BE2C (cell line): ENCODE measurements at regions not wholly inside any gene's neighbourhood (a gene's known extent, or its start where the extent isn't known, plus 50 kb on each side); places are given as distances from the start of the nearest gene placed in this dataset.
"Not testable (repeated sequence)": the region's sequence is repeated elsewhere in the genome, so short reads cannot be mapped to it uniquely, and the experiment has no call there.

ENCODE experiments used
- DNase-seq: peaks from one replicate; pipeline ENCODE4 v3.0.0-alpha.2; 2020
- H3K27me3 ChIP-seq: fragments of 250-450 bp; sonication (Bioruptor Pico); 2 replicates; pipeline ENCODE4 v1.5.1; 2020; ENCODE audit warnings: mild to moderate bottlenecking
- H3K36me3 ChIP-seq: fragments of 250-450 bp; sonication (Bioruptor Pico); 2 replicates; pipeline ENCODE4 v1.5.1; 2020; ENCODE audit warnings: mild to moderate bottlenecking
- H3K4me1 ChIP-seq: fragments of 250-450 bp; sonication (Bioruptor Pico); 2 replicates; pipeline ENCODE4 v1.5.1; 2020
- H3K4me3 ChIP-seq: 2 replicates; pipeline ENCODE4 v1.5.1; 2011; ENCODE audit warnings: low read depth, low read length
- H3K9me3 ChIP-seq: fragments of 250-450 bp; sonication (Bioruptor Pico); 2 replicates; pipeline ENCODE4 v1.5.1; 2020
- TF ChIP-seq, protein P1 (sequence below): IDR thresholded peaks from 2 replicates; pipeline ENCODE4 v1.5.1; 2012; ENCODE audit warnings: mild to moderate bottlenecking, low read depth, low read length

DNA sequence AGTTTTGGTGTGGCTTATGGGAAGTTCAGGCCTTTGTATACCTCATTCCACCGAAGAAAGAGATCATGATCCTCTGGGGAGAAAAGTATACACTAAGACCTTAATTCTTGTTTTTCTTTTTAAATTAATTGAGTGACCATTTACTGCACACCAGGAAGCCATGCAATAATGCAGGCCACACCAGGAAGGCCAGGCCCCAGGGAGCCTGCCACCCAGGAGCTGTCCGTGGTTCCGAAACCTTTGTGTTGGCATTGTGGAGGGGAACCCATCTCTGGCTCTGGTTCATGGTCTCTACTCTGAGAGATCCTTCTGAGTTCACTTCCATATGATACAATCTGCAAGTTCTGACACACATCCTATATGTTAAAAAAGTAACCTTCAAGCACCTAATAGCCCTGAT is 291.8 kb downstream of the MIAT start:
- Histone ChIP-seq H3K36me3 (no peaks in the 10 kb centered on the region), H3K4me1 (peaks cover 11% of the 10 kb centered on the region), H3K9me3 (no peaks in the 10 kb centered on the region), H3K4me3 (no peak overlapping the region), H3K27me3 (no peaks in the 10 kb centered on the region)
- DNase-seq, result no peak
- TF ChIP-seq, protein P1, sequence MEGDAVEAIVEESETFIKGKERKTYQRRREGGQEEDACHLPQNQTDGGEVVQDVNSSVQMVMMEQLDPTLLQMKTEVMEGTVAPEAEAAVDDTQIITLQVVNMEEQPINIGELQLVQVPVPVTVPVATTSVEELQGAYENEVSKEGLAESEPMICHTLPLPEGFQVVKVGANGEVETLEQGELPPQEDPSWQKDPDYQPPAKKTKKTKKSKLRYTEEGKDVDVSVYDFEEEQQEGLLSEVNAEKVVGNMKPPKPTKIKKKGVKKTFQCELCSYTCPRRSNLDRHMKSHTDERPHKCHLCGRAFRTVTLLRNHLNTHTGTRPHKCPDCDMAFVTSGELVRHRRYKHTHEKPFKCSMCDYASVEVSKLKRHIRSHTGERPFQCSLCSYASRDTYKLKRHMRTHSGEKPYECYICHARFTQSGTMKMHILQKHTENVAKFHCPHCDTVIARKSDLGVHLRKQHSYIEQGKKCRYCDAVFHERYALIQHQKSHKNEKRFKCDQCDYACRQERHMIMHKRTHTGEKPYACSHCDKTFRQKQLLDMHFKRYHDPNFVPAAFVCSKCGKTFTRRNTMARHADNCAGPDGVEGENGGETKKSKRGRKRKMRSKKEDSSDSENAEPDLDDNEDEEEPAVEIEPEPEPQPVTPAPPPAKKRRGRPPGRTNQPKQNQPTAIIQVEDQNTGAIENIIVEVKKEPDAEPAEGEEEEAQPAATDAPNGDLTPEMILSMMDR, result no peak

DNA sequence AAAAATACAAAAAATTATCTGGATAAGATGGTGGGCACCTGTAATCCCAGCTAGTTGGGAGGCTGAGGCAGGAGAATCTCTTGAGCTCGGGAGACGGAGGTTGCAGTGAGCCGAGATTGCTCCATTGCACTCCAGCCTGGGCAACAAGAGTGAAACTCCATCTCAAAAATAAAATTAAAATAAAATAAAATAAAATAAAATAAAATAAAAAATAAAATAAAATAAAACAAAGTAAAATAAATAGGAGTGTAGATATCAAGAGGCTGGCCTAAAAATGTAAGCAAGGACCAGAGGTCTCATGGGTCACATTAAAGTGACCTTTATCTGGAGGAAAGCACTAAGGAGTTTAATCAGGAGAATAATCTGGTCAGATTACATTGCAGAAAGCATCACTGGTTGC is 293.8 kb downstream of the MIAT start:
- H3K36me3 ChIP-seq, DNase-seq, H3K4me3 ChIP-seq, H3K9me3 ChIP-seq, H3K27me3 ChIP-seq: not testable (repeated sequence)
- peaks cover 11% of the 10 kb centered on the region for H3K4me1 ChIP-seq

DNA sequence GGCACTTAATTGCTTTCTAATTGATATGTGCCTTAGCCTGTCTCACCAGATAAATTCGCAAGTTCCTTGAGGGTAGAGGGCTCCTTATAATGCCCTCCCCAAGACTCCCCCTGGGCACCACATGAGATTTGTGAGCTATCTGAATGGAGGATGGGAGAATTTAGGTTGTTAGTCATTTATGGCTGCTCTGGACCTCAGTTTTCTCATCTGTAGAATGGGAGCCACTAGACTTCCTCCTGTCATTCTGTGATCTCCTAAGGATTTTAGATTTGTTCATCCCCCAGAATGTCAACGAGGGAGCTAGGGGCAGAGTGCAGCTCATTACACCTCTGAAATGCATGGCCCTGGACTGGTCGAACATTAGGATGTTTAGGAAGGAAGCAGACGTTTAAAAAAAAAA is 294.6 kb downstream of the MIAT start:
- TF ChIP-seq, protein P1, result no peak
- no peaks in the 10 kb centered on the region for H3K36me3 ChIP-seq
- H3K9me3 ChIP-seq, result no peaks in the 10 kb centered on the region
- no peak for DNase-seq
- no peaks in the 10 kb centered on the region for H3K27me3 ChIP-seq
- H3K4me3 ChIP-seq, result no peak overlapping the region
- H3K4me1 ChIP-seq, result peaks cover 14% of the 10 kb centered on the region

DNA sequence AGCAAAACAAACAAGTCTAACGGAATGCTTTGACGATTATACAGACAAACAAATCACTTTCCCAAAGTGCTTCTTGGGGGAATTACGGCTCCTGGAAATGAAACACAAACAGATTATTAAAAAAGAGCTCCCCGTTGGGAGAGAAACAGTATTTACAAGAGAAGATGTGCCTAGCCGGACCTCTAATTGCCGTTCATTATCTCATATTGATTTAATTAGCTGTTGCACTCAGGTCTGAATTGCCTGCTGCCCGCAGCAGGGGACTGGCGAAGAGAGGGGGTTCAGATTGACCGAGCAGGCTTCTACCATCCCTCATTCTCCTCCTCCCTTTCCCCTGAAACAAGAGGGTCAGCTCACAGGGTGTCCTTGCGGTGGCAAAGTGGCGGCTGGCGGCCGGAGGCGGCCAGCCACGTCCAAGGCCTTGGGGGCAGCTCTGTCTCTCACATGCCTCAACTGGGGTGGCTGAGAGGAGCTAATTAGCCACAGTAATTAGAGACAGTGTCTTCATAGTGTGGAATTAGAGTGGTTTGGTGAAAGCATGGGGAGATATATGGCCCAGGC is 295.1 kb downstream of the MIAT start:
- DNase-seq, result peak; percentile 37
- H3K27me3 ChIP-seq, result no peaks in the 10 kb centered on the region

DNA sequence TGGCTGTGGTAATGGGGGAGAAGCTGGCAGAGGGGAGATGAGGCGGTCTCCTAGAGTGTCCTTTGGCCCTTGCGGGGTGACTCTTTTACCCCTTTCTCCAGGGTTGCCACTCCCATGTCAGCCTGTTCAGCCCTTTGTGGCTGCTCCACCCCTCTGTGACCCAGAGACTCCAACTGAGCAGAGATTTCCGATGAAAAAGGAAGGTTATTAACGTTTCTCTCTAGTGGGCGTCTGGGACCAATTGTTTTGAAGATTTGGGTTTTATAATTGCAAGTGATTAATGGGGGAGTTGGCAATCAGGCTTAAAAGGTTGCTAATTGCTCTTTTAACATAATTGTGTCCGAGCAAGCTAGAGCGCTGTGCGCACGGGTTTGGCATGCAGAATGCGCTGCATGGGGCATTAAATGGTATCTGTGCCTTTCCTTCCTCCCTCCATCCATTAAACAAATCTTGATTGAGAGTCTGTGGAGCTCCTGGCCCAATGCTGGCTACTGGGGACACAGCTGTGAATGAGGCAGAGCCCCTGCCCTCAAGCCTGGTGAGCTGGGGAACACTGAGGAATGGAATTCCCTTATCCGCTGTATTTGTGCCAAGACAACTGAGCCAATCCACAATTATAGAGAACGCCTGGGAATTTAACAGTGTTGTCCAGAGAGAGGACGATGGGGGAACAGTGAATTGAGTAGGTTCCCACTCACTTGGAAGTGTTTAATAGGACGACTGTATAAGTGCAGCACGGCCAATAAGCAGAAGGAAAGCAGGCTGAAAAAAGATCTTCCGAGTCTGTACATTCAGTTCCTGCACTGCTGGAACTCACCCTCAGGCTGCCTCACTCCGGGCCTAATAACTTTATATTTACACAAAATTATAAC is 295.9 kb downstream of the MIAT start:
- Histone ChIP-seq H3K4me3 (peak overlapping the region; percentile 56), H3K36me3 (no peaks in the 10 kb centered on the region), H3K27me3 (no peaks in the 10 kb centered on the region), H3K9me3 (no peaks in the 10 kb centered on the region), H3K4me1 (peaks cover 14% of the 10 kb centered on the region)
- peak; percentile 29 for DNase-seq
- TF ChIP-seq, protein P1, result no peak

More for the DNA sequence above, 295.1 kb downstream of the MIAT start:
- peak overlapping the region; percentile 56 for H3K4me3 ChIP-seq
- no peaks in the 10 kb centered on the region for H3K9me3 ChIP-seq
- peaks cover 14% of the 10 kb centered on the region for H3K4me1 ChIP-seq
- TF ChIP-seq, protein P1, result no peak
- H3K36me3 ChIP-seq, result no peaks in the 10 kb centered on the region

DNA sequence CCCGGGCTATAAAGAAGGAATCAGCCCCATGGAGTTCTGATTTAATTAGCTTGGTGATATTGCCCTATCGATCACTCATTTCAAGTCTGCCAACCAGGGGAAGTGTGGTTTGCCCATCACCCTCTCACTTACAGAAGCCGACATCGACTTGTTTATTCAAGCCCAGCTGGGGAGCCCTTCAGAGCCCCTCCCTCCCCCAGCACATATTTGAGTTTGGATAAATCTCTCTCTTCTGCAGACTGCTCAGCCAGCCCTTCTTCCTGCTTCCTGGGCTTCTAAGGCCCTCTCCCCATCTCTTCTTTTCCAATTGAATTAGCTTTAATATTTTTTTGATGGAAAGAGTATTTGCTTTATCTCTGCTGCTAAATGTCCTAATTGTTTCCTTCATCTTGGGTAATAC is 299.0 kb downstream of the MIAT start:
- TF ChIP-seq, protein P1, result no peak
- Histone ChIP-seq H3K4me3 (no peak overlapping the region), H3K36me3 (no peaks in the 10 kb centered on the region), H3K27me3 (no peaks in the 10 kb centered on the region), H3K9me3 (no peaks in the 10 kb centered on the region), H3K4me1 (peaks cover 14% of the 10 kb centered on the region)
- DNase-seq, result peak; percentile 17
